ENCODE measurements at regions not wholly inside any gene's neighbourhood (a gene's known extent, or its start where the extent isn't known, plus 50 kb on each side); places are given as distances from the start of the nearest gene placed in this dataset.

- no peak overlapping the region for H3K4me3 ChIP-seq (ENCODE audit: low read depth, low read length)
Observed at GRCh38 chr2:195488567-195488966, 168.5 kb upstream of the SLC39A10 start.

GRCh38 chr2:195486987-195487644 lies 169.9 kb upstream of the SLC39A10 start:
- TF ChIP-seq CTCF (IDR thresholded peaks at IDR 0.05; ENCODE audit: borderline replicate concordance, insufficient read depth, low read depth, low read length) = no peak
- H3K4me3 ChIP-seq (ENCODE audit: low read depth, low read length) = no peak overlapping the region

More at GRCh38 chr2:195488567-195488966, 168.5 kb upstream of the SLC39A10 start:
- TF ChIP-seq CTCF (IDR thresholded peaks at IDR 0.05; ENCODE audit: borderline replicate concordance, insufficient read depth, low read depth, low read length) = no peak

GRCh38 chr2:195486520-195486919 lies 170.5 kb upstream of the SLC39A10 start:
- no peak overlapping the region for H3K4me3 ChIP-seq (ENCODE audit: low read depth, low read length)
- TF ChIP-seq CTCF (IDR thresholded peaks at IDR 0.05; ENCODE audit: borderline replicate concordance, insufficient read depth, low read depth, low read length) = no peak

DNA sequence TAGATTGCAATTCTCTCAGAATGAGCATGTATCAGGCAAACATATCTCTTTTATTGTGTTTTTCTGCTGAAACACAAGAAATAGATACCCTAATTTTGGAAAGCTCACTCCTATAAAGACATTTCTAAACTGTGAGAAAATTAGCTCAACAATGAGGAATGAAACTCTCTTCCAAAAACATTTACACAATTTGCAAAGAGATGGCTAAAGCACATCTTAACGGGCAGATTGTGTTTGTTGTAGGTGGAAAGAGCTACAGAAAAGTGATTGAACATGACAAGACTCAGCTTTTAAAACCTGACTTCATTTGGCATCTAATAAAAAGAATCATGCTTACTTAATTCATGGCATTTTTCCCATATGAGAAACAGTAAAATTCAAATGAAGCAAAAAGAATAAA lies 175.0 kb upstream of the SLC39A10 start:
- TF ChIP-seq CTCF (IDR thresholded peaks at IDR 0.05; ENCODE audit: borderline replicate concordance, insufficient read depth, low read depth, low read length) = no peak
- no peak overlapping the region for H3K4me3 ChIP-seq (ENCODE audit: low read depth, low read length)

- no peak overlapping the region for H3K4me3 ChIP-seq (ENCODE audit: low read depth, low read length)
- TF ChIP-seq CTCF (IDR thresholded peaks at IDR 0.05; ENCODE audit: borderline replicate concordance, insufficient read depth, low read depth, low read length) = no peak
Observed at GRCh38 chr2:195480121-195480520, 176.9 kb upstream of the SLC39A10 start.

DNA sequence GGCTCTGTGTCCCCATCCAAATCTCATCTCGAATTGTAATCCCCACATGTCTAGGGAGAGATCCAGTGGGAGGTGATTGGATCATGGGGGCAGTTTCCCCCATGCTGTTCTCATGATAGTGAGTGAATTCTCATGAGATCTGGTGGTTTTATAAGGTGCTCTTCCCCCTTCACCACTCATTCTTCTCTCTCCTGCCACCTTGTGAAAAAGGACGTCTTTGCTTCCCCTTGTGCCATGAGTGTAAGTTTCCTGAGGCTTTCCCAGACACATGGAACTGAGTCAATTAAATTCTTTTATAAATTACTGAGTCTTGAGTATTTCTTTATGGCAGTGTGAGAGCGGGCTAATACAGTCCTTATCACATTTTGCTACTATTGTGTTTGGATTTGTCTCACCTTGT lies 177.6 kb upstream of the SLC39A10 start:
- no peak for TF ChIP-seq CTCF (IDR thresholded peaks at IDR 0.05; ENCODE audit: borderline replicate concordance, insufficient read depth, low read depth, low read length)
- H3K4me3 ChIP-seq (ENCODE audit: low read depth, low read length) = no peak overlapping the region

DNA sequence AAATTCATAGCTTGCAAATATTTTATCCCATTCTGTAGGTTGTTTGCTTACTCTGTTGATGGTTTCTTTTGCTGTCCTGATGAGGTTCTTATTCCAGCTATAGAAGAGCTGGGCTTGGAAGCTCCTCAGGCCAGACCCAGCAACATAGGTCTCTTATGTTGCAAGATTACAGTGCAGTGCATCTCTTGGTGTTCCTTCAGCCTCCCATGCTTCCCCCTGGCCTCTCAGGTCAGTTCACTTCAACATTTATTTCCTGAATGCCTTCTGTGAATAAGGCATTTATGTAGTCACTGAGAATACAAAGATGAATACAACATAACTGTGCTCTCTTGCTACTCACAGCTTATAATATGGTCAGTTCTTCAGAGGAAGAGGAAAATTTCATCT lies 179.0 kb upstream of the SLC39A10 start:
- no peak for TF ChIP-seq CTCF (IDR thresholded peaks at IDR 0.05; ENCODE audit: borderline replicate concordance, insufficient read depth, low read depth, low read length)

More for the DNA sequence above, 179.0 kb upstream of the SLC39A10 start:
- H3K4me3 ChIP-seq (ENCODE audit: low read depth, low read length) = no peak overlapping the region
